HG02678 (cell line): ENCODE measurements at regions not wholly inside any gene's neighbourhood (a gene's known extent, or its start where the extent isn't known, plus 50 kb on each side); places are given as distances from the start of the nearest gene placed in this dataset.

Source experiments
- ATAC-seq: cut with Tn5 transposase; IDR thresholded peaks from one replicate; pipeline ENCODE4 v1.9.1; 2021; ENCODE audit warnings: mild to moderate bottlenecking, moderate library complexity; ENCODE audit not compliant: unreplicated experiment

DNA sequence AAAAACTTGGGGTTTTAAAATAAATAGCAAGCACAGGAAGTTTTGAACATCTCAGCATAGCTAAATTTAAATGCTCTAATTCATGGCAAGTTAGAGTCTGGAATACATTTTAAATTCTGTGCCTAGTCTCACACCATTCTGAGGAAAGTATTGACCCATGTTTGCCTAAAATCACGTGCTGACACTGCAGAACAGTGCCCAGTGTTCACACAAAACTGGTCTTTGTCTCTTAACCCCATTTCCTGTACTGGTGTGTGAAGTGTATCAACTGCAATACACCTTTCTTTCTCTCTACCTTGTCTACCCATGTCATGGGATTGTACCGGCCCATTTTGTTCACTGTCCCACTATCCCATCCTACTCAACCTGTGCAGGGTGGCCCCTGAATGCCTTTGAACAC, 749.7 kb upstream of the POM121L12 start:
- no peak for ATAC-seq

DNA sequence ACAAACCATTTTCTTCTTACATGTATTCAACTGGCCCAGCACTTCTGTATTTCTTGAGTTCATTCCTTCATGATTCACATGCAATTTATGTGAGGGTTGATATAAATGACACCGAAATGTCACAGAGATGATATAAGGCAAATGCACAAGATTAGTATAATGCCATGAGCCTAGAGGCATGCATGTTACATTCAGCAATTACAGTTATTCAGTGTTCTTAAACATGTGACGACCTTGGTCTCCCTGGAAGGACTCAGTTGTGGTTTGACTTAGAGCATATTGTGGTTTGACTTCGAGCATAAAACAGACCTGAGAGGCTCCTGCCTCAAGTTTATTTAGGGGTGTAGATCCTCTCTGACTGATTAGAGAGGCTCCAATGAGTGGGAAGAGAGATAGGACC, 752.1 kb upstream of the POM121L12 start:
- ATAC-seq, result no peak

- ATAC-seq, result no peak
Measured at GRCh38 chr7:52273685-52274610, 761.5 kb upstream of the POM121L12 start.

DNA sequence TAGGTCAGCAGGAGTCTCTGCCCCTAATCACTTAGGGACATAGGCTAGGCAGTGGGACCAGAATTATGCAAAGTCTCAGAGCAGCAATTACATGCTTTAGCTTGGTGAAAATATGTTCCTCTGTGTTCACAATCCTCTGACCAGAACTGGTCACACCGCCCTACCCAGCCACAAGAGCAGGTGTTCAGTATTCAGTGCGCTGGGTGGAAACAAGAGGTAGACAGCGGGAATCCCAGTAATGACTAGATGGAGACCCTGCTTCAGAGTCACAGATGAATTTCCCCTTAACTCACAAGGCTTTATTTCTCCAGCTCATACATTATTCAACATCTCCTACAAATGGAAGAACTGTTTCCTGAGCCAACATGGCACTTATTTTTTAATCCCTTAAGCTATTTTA, 763.7 kb upstream of the POM121L12 start:
- ATAC-seq, result no peak

DNA sequence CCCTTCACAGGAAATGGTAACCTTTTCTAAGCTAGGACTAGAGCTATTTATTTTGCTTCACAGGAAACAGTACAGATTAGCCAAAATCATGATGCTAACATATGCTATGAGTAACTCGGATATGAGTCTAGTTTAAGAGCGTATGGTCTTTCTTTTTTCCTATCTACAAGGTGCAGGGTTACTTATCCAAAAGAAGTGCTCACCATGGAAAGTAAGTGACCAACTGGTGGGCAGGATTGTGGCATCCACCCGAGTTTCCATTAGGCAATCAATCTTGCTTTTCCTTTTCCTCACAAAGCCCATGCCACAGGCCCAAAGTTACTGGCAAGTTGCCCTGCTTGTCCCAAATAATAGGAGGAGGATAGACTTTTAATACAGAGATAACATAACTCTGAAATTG, 765.1 kb upstream of the POM121L12 start:
- ATAC-seq, result no peak

DNA sequence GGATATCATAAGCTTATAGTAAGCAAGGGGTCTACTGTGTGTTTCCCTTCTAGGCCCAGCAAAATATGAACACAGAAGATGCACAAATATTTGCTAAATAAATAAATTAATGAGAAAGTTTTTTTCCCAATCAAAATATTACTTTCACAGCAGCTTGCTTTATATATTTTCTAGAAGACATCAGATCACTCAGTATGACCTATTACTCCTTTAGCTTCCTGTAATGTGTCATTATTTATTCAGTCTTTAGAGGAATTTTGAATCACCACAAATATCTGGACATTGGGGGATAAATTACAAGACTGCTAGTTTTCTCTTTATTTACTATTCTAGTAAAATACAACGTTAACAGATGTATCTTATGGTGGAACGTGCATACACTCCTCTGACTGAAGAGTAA, 765.8 kb upstream of the POM121L12 start:
- no peak for ATAC-seq

- no peak for ATAC-seq
Measured at GRCh38 chr7:52261057-52261456, 774.4 kb upstream of the POM121L12 start.

DNA sequence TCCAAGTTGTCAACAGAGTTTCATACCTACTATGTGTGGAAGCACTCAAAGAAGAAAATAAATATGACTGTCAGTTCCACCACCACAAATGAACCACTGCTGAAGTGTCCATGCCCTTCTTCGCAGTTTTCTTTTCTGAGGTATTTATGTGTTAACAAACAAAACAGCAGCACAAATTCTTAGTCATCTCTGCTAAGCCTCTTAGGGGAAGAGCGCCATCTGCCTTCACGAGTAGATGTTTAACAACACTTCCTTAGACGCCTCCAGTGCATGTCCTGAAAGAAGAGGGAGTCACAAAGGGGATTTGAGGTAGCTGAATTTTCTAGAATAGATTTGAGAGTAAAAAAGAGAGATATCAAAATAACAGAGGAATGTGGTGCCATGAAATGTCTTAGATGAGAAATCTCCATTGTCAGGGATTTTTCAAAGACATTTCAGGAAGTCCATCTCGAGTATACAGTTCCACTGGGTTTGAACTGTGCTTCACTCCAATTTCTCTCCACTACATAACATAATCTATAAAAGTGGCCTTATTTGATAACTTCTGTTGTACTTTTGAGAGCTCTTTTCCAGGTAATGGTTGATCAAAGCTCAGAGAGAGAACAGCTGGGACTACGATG, 775.3 kb upstream of the POM121L12 start:
- ATAC-seq, result no peak

GRCh38 chr7:52257890-52258289, 777.5 kb upstream of the POM121L12 start:
- no peak for ATAC-seq

DNA sequence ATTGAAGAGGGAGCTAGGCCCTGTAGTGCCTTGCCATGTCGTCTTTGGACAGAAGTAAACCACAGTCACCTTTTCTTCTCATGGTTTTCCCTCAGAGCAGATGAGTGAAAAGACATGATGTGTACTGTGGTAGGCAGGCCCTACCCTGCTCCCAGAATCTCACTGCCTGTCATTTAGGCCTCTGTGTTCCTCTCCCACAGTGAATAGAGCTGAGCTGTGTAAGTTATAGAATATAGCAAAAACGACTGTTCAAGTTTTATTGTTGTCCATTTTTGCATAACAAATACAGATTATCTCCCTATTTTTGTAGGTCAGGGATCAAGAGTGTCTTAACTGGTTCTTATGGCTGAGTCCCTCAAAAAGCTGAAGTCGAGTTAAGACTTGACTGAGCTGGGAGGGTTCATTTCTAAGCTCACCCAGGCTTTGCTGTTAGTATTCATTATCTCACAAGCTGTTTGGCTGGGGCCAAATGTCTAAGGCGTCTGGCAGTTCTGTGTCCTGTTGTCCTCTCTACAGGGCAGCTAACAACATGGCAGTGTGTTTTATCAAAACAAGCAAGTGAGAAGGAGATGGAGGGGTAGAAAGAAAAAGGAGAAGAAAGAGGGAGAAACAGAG, 780.9 kb upstream of the POM121L12 start:
- ATAC-seq, result no peak

GRCh38 chr7:52253953-52254352, 781.5 kb upstream of the POM121L12 start:
- no peak for ATAC-seq

- no peak for ATAC-seq
Measured at GRCh38 chr7:52249741-52250140, 785.7 kb upstream of the POM121L12 start.

GRCh38 chr7:52247518-52247917, 787.9 kb upstream of the POM121L12 start:
- ATAC-seq, result no peak

GRCh38 chr7:52243685-52244084, 791.7 kb upstream of the POM121L12 start:
- ATAC-seq, result no peak

- ATAC-seq, result no peak
Measured at GRCh38 chr7:52233248-52233647, 802.2 kb upstream of the POM121L12 start.

GRCh38 chr7:52211930-52212329, 823.5 kb upstream of the POM121L12 start:
- no peak for ATAC-seq

DNA sequence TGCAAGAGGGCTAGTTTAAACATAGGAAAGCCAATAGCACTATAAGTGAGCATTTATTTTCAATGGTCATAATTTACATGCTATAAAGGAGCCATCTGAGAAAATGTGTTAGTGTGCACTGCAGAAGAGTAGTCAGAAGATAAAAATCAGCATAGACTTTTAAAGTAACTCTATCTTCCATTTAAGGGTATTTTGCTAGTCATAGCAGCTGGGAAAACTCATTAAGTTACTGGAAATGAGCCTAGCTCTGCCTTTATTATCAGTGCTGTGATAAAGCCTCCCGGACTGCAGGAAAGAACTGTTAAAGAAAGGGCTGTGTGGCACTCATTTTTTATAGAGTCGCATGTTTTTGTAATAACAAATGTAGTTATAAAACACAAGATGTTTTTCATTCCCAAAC, 825.8 kb upstream of the POM121L12 start:
- no peak for ATAC-seq

DNA sequence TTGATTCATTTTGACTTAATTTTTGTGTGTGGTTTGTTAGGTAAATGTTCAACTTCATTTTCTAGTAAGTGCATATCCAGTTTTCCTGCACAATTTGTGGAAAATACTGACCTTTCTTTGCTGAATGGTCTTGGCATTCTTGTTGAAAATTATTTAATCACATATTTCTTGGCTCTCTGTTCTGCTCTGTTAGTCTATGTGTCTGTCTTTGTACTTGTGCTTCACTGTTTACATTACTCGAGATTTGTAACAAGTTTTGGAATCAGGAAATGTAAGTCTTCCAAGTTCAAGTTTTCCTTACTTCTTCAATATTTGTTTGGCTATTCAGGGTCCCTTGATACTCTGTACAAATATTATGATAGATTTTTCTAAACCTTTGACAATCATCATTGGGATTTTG, 838.2 kb upstream of the POM121L12 start:
- ATAC-seq, result no peak

- no peak for ATAC-seq
Measured at GRCh38 chr7:52195664-52196063, 839.8 kb upstream of the POM121L12 start.

- no peak for ATAC-seq
Measured at GRCh38 chr7:52189153-52189778, 846.2 kb upstream of the POM121L12 start.

- no peak for ATAC-seq
Measured at GRCh38 chr7:52184006-52184703, 851.3 kb upstream of the POM121L12 start.
